ENCODE measurements at regions not wholly inside any gene's neighbourhood (a gene's known extent, or its start where the extent isn't known, plus 50 kb on each side); places are given as distances from the start of the nearest gene placed in this dataset.
"Not testable (repeated sequence)": the region's sequence is repeated elsewhere in the genome, so short reads cannot be mapped to it uniquely, and the experiment has no call there.

DNA sequence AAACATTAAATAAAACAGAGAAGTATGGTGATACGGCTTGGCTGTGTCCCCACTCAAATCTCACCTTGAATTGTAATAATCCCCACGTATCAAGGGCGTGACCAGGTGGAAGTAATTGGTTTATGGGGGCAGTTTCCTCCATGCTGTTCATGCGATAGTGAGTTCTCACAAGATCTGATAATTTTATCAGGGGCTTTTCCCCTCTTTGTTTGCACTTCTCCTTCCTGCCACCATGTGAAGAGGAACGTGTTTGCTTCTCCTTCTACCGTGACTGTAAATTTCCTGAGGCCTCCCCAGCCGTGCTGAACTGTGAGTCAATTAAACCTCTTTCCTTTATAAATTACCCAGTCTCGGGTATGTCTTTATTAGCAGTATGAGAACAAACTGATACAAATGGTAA, 331.3 kb upstream of the CNR1 start:
- DNase-seq, result not testable (repeated sequence)

GRCh38 chr6:88494401-88495140, 328.4 kb upstream of the CNR1 start:
- no peak for DNase-seq

DNA sequence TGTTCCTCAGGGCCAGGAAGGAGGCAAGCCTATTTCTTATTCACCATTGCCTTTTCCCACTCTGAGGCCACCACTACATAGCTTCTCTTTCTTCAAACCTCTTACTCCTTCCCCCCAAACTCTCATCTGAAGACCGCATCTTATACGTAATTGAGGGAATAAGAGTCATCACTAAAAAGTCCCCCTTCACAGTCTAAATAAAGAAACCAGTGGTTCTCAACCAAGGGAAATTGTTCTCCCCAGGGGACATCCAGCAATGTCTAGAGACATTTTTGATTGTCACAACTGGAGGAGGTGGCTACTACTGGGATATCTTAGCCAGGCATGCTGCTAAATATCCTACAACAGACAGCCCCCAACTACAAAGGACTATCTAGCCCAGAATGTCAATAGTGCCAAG, 327.6 kb upstream of the CNR1 start:
- DNase-seq, result no peak

DNA sequence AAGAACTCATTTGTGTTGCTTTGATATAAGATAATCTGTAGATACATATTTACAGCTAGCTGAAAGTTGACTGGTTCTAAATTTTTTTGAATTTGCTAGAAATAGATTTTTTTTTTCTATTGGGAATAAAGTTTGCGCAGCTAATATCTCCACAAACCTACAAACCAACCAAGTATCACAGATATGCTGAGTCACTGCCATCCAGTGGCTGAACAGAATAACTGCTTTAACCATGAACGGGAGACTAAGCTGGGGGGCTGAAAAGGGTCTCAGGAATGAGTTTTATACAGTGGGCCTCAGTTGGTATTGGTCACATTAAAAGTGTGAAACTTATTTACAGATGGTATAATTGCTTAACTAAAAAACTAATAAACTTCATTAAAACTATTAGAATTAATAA, 326.7 kb upstream of the CNR1 start:
- DNase-seq, result peak in 1 of 2 experiments; percentile 47

- no peak for DNase-seq
These were observed 326.1 kb upstream of the CNR1 start for GRCh38 chr6:88492241-88492640.

DNA sequence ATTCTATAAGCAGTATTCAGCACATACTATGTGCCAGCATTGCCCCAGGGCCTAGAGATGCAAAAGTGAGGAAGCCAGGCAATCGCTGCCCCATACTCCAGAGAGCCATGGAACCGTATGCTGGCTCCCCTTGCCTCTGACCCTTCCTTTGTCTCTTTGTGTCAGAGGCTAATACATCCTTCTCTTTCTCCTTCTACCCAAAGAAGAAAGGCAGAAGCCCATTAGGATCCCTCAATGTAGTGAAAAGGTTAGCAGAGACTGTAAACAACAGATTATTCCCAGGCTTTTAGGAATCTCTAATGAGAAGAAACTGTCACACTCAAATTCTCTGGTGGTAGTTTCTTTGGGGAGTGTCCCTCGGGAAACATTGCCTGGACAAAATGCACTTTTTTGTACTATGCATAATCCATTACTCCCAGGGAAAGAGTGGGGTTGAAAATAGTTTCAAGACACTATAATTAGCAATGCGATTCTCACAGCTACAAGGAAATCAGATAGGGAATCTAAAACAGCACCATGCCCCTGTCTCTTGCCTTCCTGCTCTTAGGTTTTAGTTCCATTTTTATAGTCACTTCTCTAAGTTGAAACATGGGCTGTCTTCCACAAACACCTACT, 325.2 kb upstream of the CNR1 start:
- no peak for DNase-seq

DNA sequence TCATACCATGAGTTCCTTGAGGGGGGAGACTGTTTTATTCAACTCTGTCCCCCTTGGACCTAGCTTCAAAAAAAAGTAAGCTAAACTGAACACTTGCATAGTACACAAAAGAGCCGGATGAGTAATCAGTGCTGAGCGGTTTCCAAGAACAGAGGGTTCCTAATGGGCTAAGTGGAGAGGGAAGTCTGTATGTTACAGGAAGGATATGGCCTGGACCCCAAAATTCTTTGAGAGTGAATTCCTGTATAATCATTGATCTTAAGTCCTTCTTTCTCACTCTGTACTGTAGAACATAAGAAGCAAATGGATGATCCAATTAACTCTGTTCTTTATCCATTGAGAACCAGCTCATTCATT, 324.7 kb upstream of the CNR1 start:
- no peak for DNase-seq

DNA sequence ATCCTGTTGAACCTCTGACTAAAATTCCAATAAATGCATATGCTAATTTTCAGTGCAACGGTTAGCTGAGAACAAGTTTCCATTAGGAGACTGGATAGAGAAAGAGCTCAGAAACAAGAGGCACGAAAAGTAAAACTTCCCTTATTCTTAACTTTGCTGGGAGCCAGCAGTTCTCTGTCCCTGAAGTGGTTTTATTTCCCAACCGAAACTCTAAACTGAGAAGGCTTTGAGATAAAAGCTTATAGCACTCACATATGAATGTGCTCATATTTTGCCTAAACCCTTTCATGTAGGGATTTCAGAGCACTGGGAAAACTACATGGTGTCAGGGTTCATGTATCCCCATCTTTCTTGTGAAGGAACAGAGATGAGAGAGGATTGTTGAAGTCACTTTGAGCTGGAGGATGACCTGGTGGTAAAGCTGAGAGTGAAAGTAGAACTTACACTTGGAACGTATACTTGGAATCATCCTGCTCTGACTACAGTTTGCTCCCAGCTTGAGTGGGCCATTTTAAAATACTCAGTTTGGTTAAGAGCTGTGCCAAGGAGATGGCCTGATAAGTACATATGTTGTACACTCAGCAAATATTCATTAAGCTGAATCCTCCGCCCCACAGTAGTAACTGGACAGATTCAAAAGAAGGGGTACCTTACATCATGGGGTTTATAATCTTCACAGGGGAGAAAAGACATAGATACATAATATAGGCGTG, 324.2 kb upstream of the CNR1 start:
- DNase-seq, result no peak

DNA sequence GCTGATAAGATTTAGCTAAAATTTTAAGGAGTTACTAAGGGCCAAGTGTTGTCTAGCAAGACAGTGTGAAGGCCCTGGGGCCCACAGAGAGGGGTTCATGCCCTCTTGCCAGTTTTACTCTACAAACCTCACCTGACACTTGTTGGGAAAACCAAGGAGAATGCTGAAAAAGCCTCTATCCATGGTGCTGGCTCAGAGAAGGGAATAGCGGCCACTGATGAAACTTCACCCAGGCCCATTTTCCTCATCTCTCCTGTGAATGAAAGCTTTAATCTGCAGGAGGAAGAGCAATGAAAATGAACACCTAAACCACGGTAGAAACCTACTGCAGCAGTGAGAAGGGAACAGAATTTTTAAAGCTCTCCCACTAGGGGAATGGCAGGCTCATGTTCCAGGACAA, 317.3 kb upstream of the CNR1 start:
- DNase-seq, result no peak

GRCh38 chr6:88482465-88482864, 316.3 kb upstream of the CNR1 start:
- no peak for DNase-seq

DNA sequence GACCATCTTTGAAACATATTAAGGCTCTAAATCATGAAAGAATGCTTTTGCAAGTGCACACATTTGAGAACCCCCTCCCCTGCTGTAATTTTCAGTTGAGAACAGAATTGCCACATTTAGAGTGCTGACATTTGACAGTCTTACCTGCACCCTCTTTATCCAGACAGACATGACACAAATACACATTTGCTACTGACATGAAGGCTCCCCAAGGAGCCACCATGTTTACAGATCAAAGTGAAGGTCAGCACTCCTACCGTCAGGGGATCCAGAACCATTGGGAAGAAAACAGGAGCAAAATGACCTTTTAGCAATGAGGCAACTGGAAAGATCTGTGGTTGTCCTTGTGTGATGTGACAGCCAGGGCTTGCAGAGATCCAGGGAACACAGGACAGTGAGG, 315.4 kb upstream of the CNR1 start:
- DNase-seq, result no peak

GRCh38 chr6:88480816-88481215, 314.7 kb upstream of the CNR1 start:
- DNase-seq, result peak; percentile 33 to 68

DNA sequence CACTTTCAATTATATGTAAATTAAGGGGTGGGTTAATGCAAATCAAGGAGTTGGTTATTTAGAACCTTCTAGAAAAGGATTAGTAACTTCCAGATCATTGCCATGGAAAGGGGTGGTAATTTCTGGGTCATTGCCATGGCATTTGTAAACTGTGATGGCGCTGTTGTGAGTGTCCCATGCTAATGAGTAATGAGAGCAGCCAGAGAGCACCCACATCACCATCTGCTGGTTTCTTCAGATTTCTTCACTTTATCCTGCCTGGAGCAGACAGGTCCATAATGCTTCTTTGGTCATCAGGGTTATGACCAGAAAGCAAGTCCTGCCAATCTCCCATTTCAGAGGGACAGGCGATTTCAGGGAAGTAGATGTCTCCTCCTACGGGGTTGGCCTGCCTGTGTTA, 311.3 kb upstream of the CNR1 start:
- no peak for DNase-seq

DNA sequence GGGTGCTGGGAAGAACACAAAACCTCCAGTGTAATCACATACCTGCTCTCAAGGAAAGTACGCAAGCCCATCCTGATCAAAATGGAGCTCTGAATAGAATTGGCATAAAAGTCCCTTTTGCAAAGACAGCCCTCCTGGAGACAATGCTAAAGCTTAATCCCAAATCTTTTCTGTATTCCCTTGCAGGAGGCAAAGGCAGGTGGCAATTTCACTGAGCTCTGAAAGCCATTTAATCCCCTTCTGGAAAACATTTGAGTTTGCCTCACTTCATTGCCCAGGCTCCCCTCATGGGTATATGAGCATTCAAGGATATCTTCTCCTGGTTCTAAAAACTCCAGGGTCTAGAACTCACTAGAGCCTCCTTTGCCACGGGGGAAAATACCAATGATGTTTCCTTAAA, 310.2 kb upstream of the CNR1 start:
- peak in 1 of 2 experiments; percentile 77 for DNase-seq

DNA sequence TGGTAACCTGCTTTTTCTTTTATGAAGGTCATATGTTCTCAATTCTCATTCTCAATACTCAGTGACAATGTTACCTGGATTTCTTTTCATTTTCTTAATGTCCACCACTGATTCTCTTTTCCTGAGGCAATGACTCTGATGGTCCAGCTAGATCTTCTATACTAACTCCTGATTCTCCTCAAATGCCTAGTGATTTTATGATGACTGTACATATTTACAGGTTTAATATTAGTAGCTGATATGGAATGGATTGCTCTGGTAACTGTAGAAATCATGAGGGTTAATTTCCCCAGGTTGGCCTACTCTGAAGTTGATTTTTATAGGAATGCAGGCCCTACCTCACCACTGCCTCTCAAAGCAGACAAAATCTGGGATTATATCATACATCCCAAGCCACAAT, 308.6 kb upstream of the CNR1 start:
- no peak for DNase-seq

DNA sequence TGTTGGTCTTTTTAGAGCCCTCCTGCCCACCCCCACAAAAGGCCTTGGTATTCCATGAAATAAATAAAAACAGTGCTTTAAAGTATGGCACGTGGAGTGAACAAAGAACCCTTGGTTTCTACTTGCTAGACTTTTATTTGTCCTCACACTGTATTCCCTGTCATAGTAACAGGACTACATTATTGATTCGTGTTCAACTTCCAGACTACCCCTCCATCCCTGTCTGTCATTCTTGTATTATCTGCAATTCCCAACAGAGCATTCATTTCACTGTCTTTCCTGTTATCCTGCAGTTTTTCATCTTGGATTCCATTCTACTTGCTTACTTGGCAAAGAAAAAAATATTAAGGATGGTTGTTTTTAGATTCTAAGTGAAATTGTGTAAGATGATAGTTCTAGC, 307.4 kb upstream of the CNR1 start:
- no peak for DNase-seq

DNA sequence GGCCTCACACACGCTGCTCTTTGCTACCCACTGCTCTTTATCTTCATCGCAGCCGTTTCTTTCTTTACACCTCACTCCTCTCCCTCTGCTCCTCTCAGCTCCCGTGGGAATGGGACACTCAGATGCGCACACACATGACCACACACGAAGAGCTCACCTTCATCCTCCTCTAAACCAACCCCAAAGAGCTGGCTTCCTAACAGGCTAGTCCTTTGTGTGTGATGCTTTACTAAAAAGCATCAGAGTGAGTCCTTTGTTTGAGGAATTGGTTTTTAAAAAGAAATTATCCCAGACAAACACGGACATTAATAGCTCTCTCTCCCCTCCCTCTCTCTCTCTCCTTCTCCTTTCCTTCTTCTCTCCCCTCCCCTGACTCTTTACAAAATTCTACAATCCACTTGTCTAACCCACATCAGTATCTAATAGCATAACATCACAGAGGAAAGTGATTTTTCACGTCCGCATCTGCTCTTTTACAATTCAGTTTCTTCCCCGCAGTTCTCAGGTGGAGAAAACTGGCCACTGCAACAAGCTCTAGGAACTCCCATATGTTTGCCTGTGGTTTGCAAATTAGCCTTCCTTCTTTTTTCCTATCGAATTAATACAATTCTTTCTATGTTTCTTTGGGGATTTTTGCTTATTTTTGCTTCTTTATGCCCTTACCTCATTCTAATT, 306.8 kb upstream of the CNR1 start:
- DNase-seq, result no peak

DNA sequence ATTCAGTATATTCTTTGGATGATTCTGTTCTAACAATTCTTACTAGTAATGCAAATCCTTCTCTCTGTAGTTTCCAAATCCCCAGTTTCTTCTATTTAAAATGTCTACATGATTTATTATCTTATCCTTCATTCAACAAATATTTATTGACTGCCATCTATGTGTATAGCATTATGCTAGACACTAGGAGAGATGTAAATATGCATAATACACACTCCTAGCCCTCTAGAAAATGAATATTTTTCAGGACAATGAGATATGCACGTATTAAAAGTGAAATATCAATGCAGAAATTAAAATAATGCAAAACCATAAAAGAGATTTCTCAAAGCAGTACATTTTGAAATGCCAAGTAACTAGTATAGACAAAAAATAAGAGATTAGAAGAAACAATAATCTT, 293.5 kb upstream of the CNR1 start:
- no peak for DNase-seq

GRCh38 chr6:88459189-88459588, 293.0 kb upstream of the CNR1 start:
- DNase-seq, result peak in 1 of 2 experiments; percentile 22

- no peak for DNase-seq
These were observed 292.5 kb upstream of the CNR1 start for GRCh38 chr6:88458662-88459061.

DNA sequence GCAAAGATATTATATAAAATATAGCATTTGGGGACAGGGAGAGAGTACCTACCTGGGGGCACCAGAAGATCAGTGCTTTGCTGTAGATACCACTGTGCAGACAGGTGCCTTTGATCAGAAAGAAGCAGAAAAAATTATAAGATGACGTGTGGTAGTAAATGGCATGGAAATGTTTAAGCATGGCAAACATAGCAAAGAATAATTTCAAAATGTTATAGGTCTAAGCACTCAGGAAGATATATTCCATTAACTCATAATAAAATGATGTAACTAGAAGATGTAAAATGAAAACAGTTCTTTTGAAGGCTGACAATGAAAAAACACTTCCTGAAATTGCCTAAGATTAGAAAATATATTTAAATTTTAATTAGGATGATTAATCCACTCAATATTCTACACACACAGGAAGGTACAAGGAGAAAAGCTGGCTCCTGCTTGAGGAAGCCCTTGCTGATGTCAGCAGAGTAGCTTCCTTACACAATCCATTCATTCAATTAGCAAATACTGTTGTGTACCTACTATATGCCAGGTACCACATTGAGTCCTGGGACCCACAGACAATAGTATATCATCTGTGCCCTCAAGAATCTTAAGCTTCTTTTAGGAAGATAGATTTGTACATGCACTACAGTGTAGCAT, 290.2 kb upstream of the CNR1 start:
- DNase-seq, result no peak

DNA sequence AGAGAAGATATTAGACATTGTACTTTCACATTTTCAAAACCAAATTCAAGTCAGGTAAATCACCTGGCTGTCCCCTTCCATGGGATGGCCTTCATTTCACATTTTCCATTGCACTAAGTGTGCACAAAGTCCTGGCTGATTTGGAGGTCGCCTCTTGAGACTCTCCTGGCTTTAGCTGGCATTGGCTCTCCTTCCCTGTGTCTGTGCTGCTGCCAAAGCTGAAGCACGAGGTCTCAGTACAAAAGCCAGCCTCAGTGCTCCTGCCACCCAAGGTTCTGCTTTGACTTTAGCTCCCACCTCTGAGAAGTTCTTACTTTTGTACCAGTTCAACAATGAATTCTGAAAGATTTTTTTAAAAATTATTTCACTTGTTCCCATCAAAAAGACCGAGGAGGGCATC, 289.2 kb upstream of the CNR1 start:
- DNase-seq, result no peak

DNA sequence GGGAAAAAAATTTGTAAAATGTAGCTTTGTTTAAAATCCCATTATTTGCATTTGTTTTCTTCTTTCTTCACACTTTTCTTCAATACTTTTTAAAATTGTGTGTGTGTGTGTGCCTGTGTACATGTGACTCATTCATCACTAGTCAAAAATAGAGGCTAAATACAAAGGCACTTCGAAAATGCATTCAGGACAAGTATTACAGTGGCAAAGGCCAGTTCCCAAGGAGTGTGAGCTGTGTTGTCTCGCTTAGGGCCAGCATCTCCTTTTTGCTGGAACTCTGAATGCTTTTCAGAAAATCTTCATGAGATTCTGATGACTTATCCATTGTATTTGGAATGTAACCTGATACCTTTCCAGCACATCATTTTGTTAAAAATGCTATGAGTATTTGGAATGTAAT, 288.5 kb upstream of the CNR1 start:
- DNase-seq, result peak in 1 of 2 experiments; percentile 7
